Breast epithelium (tissue), 3 donors: ENCODE measurements at regions not wholly inside any gene's neighbourhood (a gene's known extent, or its start where the extent isn't known, plus 50 kb on each side); places are given as distances from the start of the nearest gene placed in this dataset.
"Not testable (repeated sequence)": the region's sequence is repeated elsewhere in the genome, so short reads cannot be mapped to it uniquely, and the experiment has no call there.

Experiments used
- POLR2A ChIP-seq: fragments of 450-650 bp; IDR thresholded peaks from one replicate; pipeline ENCODE4 v1.6.1; 2016; ENCODE audit warnings: antibody characterized with exemption, mild to moderate bottlenecking, moderate library complexity
- POLR2AphosphoS5 ChIP-seq, 3 donors: sonication (generic); formaldehyde crosslinking; IDR thresholded peaks; one replicate each; pipeline ENCODE4 v1.6.1; 2017; ENCODE audit warnings: antibody characterized with exemption in 3 of 3
- TF ChIP-seq, protein P1 (sequence below), 3 donors: fragments of 450-650 bp; IDR thresholded peaks; one replicate each; pipeline ENCODE4 v1.5.1; 2016 to 2017; ENCODE audit warnings: antibody characterized with exemption in 3 of 3, mild to moderate bottlenecking in 3 of 3, moderate library complexity in 3 of 3

DNA sequence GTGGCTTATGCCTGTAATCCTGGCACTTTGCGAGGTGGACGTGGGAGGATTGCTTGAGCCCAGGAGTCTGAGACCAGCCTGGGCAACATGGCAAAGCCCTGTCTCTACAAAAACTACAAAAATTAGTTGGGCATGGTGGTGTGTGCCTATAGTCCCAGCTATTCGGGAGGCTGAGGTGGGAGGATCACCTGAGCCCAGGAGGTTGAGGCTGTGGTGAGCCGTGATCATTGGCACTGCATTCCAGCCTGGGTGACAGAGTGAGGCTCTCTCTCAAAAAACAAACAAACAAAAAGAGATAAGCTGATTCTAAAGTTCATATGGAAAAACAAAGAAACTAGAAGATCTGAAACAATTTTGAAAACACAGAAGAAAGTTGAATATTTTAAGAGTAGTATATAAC is 136.9 kb downstream of the GPR85 start:
- TF ChIP-seq, protein P1, sequence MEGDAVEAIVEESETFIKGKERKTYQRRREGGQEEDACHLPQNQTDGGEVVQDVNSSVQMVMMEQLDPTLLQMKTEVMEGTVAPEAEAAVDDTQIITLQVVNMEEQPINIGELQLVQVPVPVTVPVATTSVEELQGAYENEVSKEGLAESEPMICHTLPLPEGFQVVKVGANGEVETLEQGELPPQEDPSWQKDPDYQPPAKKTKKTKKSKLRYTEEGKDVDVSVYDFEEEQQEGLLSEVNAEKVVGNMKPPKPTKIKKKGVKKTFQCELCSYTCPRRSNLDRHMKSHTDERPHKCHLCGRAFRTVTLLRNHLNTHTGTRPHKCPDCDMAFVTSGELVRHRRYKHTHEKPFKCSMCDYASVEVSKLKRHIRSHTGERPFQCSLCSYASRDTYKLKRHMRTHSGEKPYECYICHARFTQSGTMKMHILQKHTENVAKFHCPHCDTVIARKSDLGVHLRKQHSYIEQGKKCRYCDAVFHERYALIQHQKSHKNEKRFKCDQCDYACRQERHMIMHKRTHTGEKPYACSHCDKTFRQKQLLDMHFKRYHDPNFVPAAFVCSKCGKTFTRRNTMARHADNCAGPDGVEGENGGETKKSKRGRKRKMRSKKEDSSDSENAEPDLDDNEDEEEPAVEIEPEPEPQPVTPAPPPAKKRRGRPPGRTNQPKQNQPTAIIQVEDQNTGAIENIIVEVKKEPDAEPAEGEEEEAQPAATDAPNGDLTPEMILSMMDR (IDR thresholded peaks at IDR 0.05): not testable (repeated sequence)
- TF ChIP-seq POLR2A; POLR2AphosphoS5 (IDR thresholded peaks at IDR 0.05): not testable (repeated sequence)
